Neural cell (in vitro differentiated cells): ENCODE measurements at regions not wholly inside any gene's neighbourhood (a gene's known extent, or its start where the extent isn't known, plus 50 kb on each side); places are given as distances from the start of the nearest gene placed in this dataset.

Source experiments
- H2AFZ ChIP-seq: fragments of 200-600, 300-800 bp; sonication (generic), shearing (Covaris generic); 2 replicates; pipeline ENCODE4 v1.6.0; 2014; ENCODE audit warnings: low read depth, mild to moderate bottlenecking, antibody characterized with exemption, low read length, moderate library complexity
- H3F3A ChIP-seq: fragments of 200-600 bp; shearing (Covaris generic); 2 replicates; pipeline ENCODE4 v1.6.1; 2016; ENCODE audit warnings: mild to moderate bottlenecking, moderate library complexity, mixed read lengths, antibody characterized with exemption, low read length; ENCODE audit not compliant: insufficient read depth, poor library complexity, severe bottlenecking
- H3K27ac ChIP-seq: fragments of 200-600, 300-800 bp; sonication (generic), shearing (Covaris generic); 2 replicates; pipeline ENCODE4 v1.5.1; 2014; ENCODE audit warnings: mild to moderate bottlenecking, low read length, moderate library complexity
- H3K27me3 ChIP-seq: fragments of 300-800, 200-600 bp; sonication (generic), shearing (Covaris generic); 2 replicates; pipeline ENCODE4 v1.6.0; 2014; ENCODE audit warnings: mild to moderate bottlenecking, low read depth, low read length, moderate library complexity; ENCODE audit not compliant: insufficient read depth
- H3K36me3 ChIP-seq: fragments of 300-800, 200-600 bp; sonication (generic), shearing (Covaris generic); 2 replicates; pipeline ENCODE4 v1.5.1; 2014; ENCODE audit warnings: mild to moderate bottlenecking, antibody characterized with exemption, low read length, moderate library complexity; ENCODE audit not compliant: insufficient read depth
- H3K4me2 ChIP-seq: fragments of 300-800, 200-600 bp; sonication (generic), shearing (Covaris generic); 2 replicates; pipeline ENCODE4 v1.6.0; 2014; ENCODE audit warnings: mild to moderate bottlenecking, low read length
- H3K4me3 ChIP-seq: fragments of 300-800, 200-600 bp; sonication (generic), shearing (Covaris generic); 2 replicates; pipeline ENCODE4 v1.5.1; 2014; ENCODE audit warnings: mild to moderate bottlenecking, low read length, moderate library complexity
- H3K79me2 ChIP-seq: fragments of 200-600 bp; shearing (Covaris generic); replicated peaks from 2 replicates; pipeline ENCODE4 v1.6.0; 2014; ENCODE audit warnings: mild to moderate bottlenecking, low read length, moderate library complexity; ENCODE audit not compliant: insufficient read depth
- H3K9ac ChIP-seq: fragments of 300-800, 200-600 bp; sonication (generic), shearing (Covaris generic); 2 replicates; pipeline ENCODE4 v1.6.1; 2016; ENCODE audit warnings: mild to moderate bottlenecking, low read length, mixed read lengths
- H3K9me2 ChIP-seq: fragments of 200-600 bp; shearing (Covaris generic); 2 replicates; pipeline ENCODE4 v1.6.1; 2016; ENCODE audit warnings: mild to moderate bottlenecking, low read length, mixed read lengths; ENCODE audit not compliant: insufficient read depth
- H3K9me3 ChIP-seq: fragments of 200-600, 300-800 bp; sonication (generic), shearing (Covaris generic); 2 replicates; pipeline ENCODE4 v1.6.1; 2016; ENCODE audit warnings: mild to moderate bottlenecking, mixed run types, low read length, moderate library complexity, mixed read lengths
- H4K20me1 ChIP-seq: fragments of 200-600 bp; shearing (Covaris generic); 2 replicates; pipeline ENCODE4 v1.6.1; 2016; ENCODE audit warnings: mild to moderate bottlenecking, mixed run types; ENCODE audit not compliant: insufficient read depth
- CTCF ChIP-seq: fragments of 450-650 bp; IDR thresholded peaks from 2 replicates; pipeline ENCODE4 v1.5.1; 2014; ENCODE audit warnings: antibody characterized with exemption, mild to moderate bottlenecking, moderate library complexity; ENCODE audit not compliant: poor library complexity, severe bottlenecking
- EP300 ChIP-seq: fragments of 450-650 bp; conservative IDR thresholded peaks from 2 replicates; pipeline ENCODE4 v1.6.1; 2014; ENCODE audit warnings: antibody characterized with exemption, mild to moderate bottlenecking, moderate library complexity; ENCODE audit not compliant: poor library complexity, severe bottlenecking
- EZH2 ChIP-seq: fragments of 200-600, 300-800 bp; shearing (Covaris generic), sonication (generic); IDR thresholded peaks from 2 replicates; pipeline ENCODE4 v1.6.1; 2014; ENCODE audit warnings: antibody characterized with exemption, low read length, borderline replicate concordance, mild to moderate bottlenecking; ENCODE audit not compliant: insufficient read depth, poor library complexity, severe bottlenecking
- RAD21 ChIP-seq: fragments of 450-650 bp; conservative IDR thresholded peaks from 2 replicates; pipeline ENCODE4 v1.6.1; 2014; ENCODE audit warnings: antibody characterized with exemption, mild to moderate bottlenecking, moderate library complexity
- SMC3 ChIP-seq: fragments of 450-650 bp; conservative IDR thresholded peaks from 2 replicates; pipeline ENCODE4 v1.6.1; 2014; ENCODE audit warnings: antibody characterized with exemption, mild to moderate bottlenecking, moderate library complexity; ENCODE audit not compliant: poor library complexity
- TAF1 ChIP-seq: IDR thresholded peaks from 2 replicates; pipeline ENCODE4 v1.6.1; 2012; ENCODE audit warnings: low read depth
- TF ChIP-seq, protein P1 (sequence below): IDR thresholded peaks from 2 replicates; pipeline ENCODE4 v1.6.1; 2012; ENCODE audit warnings: borderline replicate concordance

- H3K27ac ChIP-seq = no peak overlapping the region
- no peaks in the 10 kb centered on the region for H3K27me3 ChIP-seq
- H3K36me3 ChIP-seq = no peaks in the 10 kb centered on the region
- H4K20me1 ChIP-seq = no peaks in the 10 kb centered on the region
- no peaks in the 10 kb centered on the region for H3K79me2 ChIP-seq
- H3K9me2 ChIP-seq = no peaks in the 10 kb centered on the region
- H3K9me3 ChIP-seq = peaks cover 4% of the 10 kb centered on the region
- no peak overlapping the region for H3K4me3 ChIP-seq
- no peak overlapping the region for H3K9ac ChIP-seq
- H3K4me2 ChIP-seq = no peak overlapping the region
- H2AFZ ChIP-seq = no peak overlapping the region
- TF ChIP-seq, protein P1, sequence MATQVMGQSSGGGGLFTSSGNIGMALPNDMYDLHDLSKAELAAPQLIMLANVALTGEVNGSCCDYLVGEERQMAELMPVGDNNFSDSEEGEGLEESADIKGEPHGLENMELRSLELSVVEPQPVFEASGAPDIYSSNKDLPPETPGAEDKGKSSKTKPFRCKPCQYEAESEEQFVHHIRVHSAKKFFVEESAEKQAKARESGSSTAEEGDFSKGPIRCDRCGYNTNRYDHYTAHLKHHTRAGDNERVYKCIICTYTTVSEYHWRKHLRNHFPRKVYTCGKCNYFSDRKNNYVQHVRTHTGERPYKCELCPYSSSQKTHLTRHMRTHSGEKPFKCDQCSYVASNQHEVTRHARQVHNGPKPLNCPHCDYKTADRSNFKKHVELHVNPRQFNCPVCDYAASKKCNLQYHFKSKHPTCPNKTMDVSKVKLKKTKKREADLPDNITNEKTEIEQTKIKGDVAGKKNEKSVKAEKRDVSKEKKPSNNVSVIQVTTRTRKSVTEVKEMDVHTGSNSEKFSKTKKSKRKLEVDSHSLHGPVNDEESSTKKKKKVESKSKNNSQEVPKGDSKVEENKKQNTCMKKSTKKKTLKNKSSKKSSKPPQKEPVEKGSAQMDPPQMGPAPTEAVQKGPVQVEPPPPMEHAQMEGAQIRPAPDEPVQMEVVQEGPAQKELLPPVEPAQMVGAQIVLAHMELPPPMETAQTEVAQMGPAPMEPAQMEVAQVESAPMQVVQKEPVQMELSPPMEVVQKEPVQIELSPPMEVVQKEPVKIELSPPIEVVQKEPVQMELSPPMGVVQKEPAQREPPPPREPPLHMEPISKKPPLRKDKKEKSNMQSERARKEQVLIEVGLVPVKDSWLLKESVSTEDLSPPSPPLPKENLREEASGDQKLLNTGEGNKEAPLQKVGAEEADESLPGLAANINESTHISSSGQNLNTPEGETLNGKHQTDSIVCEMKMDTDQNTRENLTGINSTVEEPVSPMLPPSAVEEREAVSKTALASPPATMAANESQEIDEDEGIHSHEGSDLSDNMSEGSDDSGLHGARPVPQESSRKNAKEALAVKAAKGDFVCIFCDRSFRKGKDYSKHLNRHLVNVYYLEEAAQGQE = no peak
- no peak for TF ChIP-seq TAF1
- no peak for TF ChIP-seq CTCF
- no peak for TF ChIP-seq EP300
- TF ChIP-seq RAD21 = no peak
- H3F3A ChIP-seq = no peaks in the 10 kb centered on the region
Observed at GRCh38 chr12:107600581-107601144, 84.9 kb upstream of the PWP1 start.

- H3K36me3 ChIP-seq = no peaks in the 10 kb centered on the region
- TF ChIP-seq EZH2 (no peak), SMC3 (no peak), CTCF (no peak)
- no peak overlapping the region for H3K4me3 ChIP-seq
- H3K9me3 ChIP-seq = peaks cover 4% of the 10 kb centered on the region
- no peak overlapping the region for H2AFZ ChIP-seq
- H3K79me2 ChIP-seq = no peaks in the 10 kb centered on the region
- H3K27ac ChIP-seq = no peak overlapping the region
- no peak overlapping the region for H3K9ac ChIP-seq
- H4K20me1 ChIP-seq = no peaks in the 10 kb centered on the region
- H3K9me2 ChIP-seq = no peaks in the 10 kb centered on the region
- no peak overlapping the region for H3K4me2 ChIP-seq
- H3K27me3 ChIP-seq = no peaks in the 10 kb centered on the region
- H3F3A ChIP-seq = no peaks in the 10 kb centered on the region
Observed at GRCh38 chr12:107602446-107602845, 83.2 kb upstream of the PWP1 start.
